ENCODE measurements at regions not wholly inside any gene's neighbourhood (a gene's known extent, or its start where the extent isn't known, plus 50 kb on each side); places are given as distances from the start of the nearest gene placed in this dataset.

- no peak overlapping the region for H2AFZ ChIP-seq (ENCODE audit: low read length)
- H3K4me2 ChIP-seq (ENCODE audit: insufficient read depth in 1 of 2, low read depth in 2 of 2, low read length in 2 of 2): no peak overlapping the region
- FAIRE-seq (no peak), DNase-seq (ENCODE audit: low read depth in 1 of 2, low spot score in 2 of 2) (no peak)
- WGBS, 2 experiments (ENCODE audit: extremely low coverage in 1 of 2, insufficient coverage in 1 of 2, insufficient read length in 1 of 2, insufficient replicate concordance in 2 of 2, low coverage in 1 of 2, low lambda C conversion rate in 2 of 2, missing lambda C conversion rate in 1 of 2): 84% methylated on average over 1 of the region's 1 CpG; no CpG with 5 or more reads in 1 of the 2 experiments
- no peaks in the 10 kb centered on the region for H3K27me3 ChIP-seq (replicated peaks in 1 of 4; ENCODE audit: control insufficient read depth in 3 of 4, extremely low read depth in 1 of 4, insufficient read depth in 3 of 4, low read length in 3 of 4)
- no peak overlapping the region for H2BK20ac ChIP-seq (ENCODE audit: low read length)
- no peak overlapping the region for H3K56ac ChIP-seq (replicated peaks; ENCODE audit: insufficient read length, low read depth, low read length)
- no peak overlapping the region for H4K8ac ChIP-seq (ENCODE audit: extremely low read depth, insufficient read depth, low read length)
- TF ChIP-seq TAF1 (IDR thresholded peaks at IDR 0.05; ENCODE audit: low read depth, low read length): no peak
- no peak for TF ChIP-seq TBP (IDR thresholded peaks at IDR 0.05; ENCODE audit: low read depth, low read length)
- no peak for TF ChIP-seq POLR2AphosphoS5 (IDR thresholded peaks at IDR 0.05; ENCODE audit: low read depth, low read length)
- TF ChIP-seq ATF3 (IDR thresholded peaks at IDR 0.05; ENCODE audit: insufficient read depth, low read depth, low read length): no peak
- TF ChIP-seq NANOG (IDR thresholded peaks at IDR 0.05; ENCODE audit: insufficient read depth, low read depth, low read length, poor library complexity, severe bottlenecking): no peak
- no peak for TF ChIP-seq ASH2L (IDR thresholded peaks at IDR 0.05; ENCODE audit: low read length)
- no peak for TF ChIP-seq ZNF274 (IDR thresholded peaks at IDR 0.05; ENCODE audit: borderline replicate concordance, extremely low read depth, low read length)
- TF ChIP-seq MAFK (IDR thresholded peaks at IDR 0.05; ENCODE audit: low read depth, low read length): no peak
- TF ChIP-seq CEBPB (IDR thresholded peaks at IDR 0.05; ENCODE audit: low read depth, low read length): no peak
- no peak overlapping the region for H2BK120ac ChIP-seq (replicated peaks; ENCODE audit: low read depth, low read length)
- H4K5ac ChIP-seq (ENCODE audit: insufficient read length, low read depth, low read length): no peak overlapping the region
- no peaks in the 10 kb centered on the region for H4K20me1 ChIP-seq (replicated peaks in 1 of 2; ENCODE audit: control insufficient read depth in 1 of 2, insufficient read depth in 2 of 2, low read length in 2 of 2)
- H3K27ac ChIP-seq (ENCODE audit: low read depth, low read length): no peak overlapping the region
- H3K4me3 ChIP-seq (ENCODE audit: extremely low read depth in 1 of 4, insufficient read depth in 2 of 4, low read depth in 3 of 4, low read length in 4 of 4): no peak overlapping the region
- CTCF ChIA-PET (ENCODE audit: partially characterized antibody): interaction anchor here (1.0 kb wide), 1 partner anchor 10 kb away, joined by 3 read pairs; no protein-coding TSS in a partner anchor
- no peak overlapping the region for H3K14ac ChIP-seq (ENCODE audit: insufficient read length)
- no peaks in the 10 kb centered on the region for H3K79me1 ChIP-seq (ENCODE audit: low read depth, low read length)
- H3K4me1 ChIP-seq (replicated peaks in 1 of 4; ENCODE audit: control insufficient read depth in 3 of 4, insufficient read depth in 4 of 4, low read length in 3 of 4): no peaks in the 10 kb centered on the region
- H2AK5ac ChIP-seq (ENCODE audit: low read depth, low read length): no peak overlapping the region
- no peak overlapping the region for H2BK15ac ChIP-seq (ENCODE audit: low read length)
- H3K23me2 ChIP-seq (ENCODE audit: low read depth, low read length): no peaks in the 10 kb centered on the region
- no peaks in the 10 kb centered on the region for H3K9me3 ChIP-seq (ENCODE audit: insufficient read depth in 2 of 2, low read depth in 1 of 2, low read length in 1 of 2)
- H3K23ac ChIP-seq (ENCODE audit: insufficient read length): no peak overlapping the region
- no peak overlapping the region for H3K18ac ChIP-seq (ENCODE audit: extremely low read depth, low read length)
- H4K91ac ChIP-seq (replicated peaks; ENCODE audit: insufficient read length, low read length): no peak overlapping the region
- no peak overlapping the region for H3K9ac ChIP-seq (replicated peaks in 1 of 4; ENCODE audit: extremely low read depth in 1 of 4, low read depth in 3 of 4, low read length in 3 of 4)
- no peaks in the 10 kb centered on the region for H3K79me2 ChIP-seq (ENCODE audit: control insufficient read depth in 1 of 2, insufficient read depth in 2 of 2, low read length in 2 of 2)
- H2BK12ac ChIP-seq (ENCODE audit: low read depth, low read length): no peak overlapping the region
- H3K4ac ChIP-seq (replicated peaks; ENCODE audit: insufficient read length, low read depth, low read length): no peak overlapping the region
- H2BK5ac ChIP-seq (ENCODE audit: low read depth, low read length): no peak overlapping the region
- no peaks in the 10 kb centered on the region for H3K36me3 ChIP-seq (ENCODE audit: control insufficient read depth in 2 of 4, insufficient read depth in 4 of 4, low read length in 3 of 4)
- POLR2A ChIA-PET (ENCODE audit: partially characterized antibody): no interaction called here
These were observed 445.7 kb upstream of the FANCL start for GRCh38 chr2:58686776-58687175.
